Liver (tissue), 2 donors: ENCODE measurements at regions not wholly inside any gene's neighbourhood (a gene's known extent, or its start where the extent isn't known, plus 50 kb on each side); places are given as distances from the start of the nearest gene placed in this dataset.

ENCODE experiments used
- CTCF ChIP-seq: fragments of 150-350 bp; IDR thresholded peaks from 2 replicates; pipeline ENCODE4 v1.5.1; 2017; ENCODE audit warnings: improper control_type of control experiment, low read depth, low read length; ENCODE audit not compliant: missing input control
- MAX ChIP-seq: IDR thresholded peaks from 2 replicates; pipeline ENCODE4 v1.6.1; 2016; ENCODE audit warnings: antibody characterized with exemption
- donor health status: healthy.

GRCh38 chr5:119926301-119926700 lies 296.9 kb downstream of the FAM170A start:
- TF ChIP-seq CTCF (no peak), MAX (no peak)
